ENCODE measurements at regions not wholly inside any gene's neighbourhood (a gene's known extent, or its start where the extent isn't known, plus 50 kb on each side); places are given as distances from the start of the nearest gene placed in this dataset.

GRCh38 chr9:16293610-16294009, 576.9 kb downstream of the BNC2 start (continued):
- TF ChIP-seq ZNF740 (CRISPR knock-in tag; IDR thresholded peaks at IDR 0.05) (no peak), ZNF740 (tag; IDR thresholded peaks at IDR 0.05) (no peak), FOS (IDR thresholded peaks at IDR 0.05; ENCODE audit: extremely low read depth, insufficient read length) (no peak), NUFIP1 (IDR thresholded peaks at IDR 0.05; ENCODE audit: partially characterized antibody) (no peak), ZNF217 (CRISPR knock-in tag; IDR thresholded peaks at IDR 0.05) (no peak), EWSR1 (IDR thresholded peaks at IDR 0.05; ENCODE audit: borderline replicate concordance, low read depth, partially characterized antibody) (no peak), PBX2 (CRISPR knock-in tag; IDR thresholded peaks at IDR 0.05; ENCODE audit: low read depth) (no peak), PBX2 (tag; conservative IDR thresholded peaks at IDR 0.05; ENCODE audit: low read depth) (no peak), ARID2 (IDR thresholded peaks at IDR 0.05) (no peak), CBFB (CRISPR knock-in tag; IDR thresholded peaks at IDR 0.05) (no peak), ZEB2 (IDR thresholded peaks at IDR 0.05) (no peak), ZNF583 (CRISPR knock-in tag; IDR thresholded peaks at IDR 0.05) (no peak)
- TF ChIP-seq, protein P1, sequence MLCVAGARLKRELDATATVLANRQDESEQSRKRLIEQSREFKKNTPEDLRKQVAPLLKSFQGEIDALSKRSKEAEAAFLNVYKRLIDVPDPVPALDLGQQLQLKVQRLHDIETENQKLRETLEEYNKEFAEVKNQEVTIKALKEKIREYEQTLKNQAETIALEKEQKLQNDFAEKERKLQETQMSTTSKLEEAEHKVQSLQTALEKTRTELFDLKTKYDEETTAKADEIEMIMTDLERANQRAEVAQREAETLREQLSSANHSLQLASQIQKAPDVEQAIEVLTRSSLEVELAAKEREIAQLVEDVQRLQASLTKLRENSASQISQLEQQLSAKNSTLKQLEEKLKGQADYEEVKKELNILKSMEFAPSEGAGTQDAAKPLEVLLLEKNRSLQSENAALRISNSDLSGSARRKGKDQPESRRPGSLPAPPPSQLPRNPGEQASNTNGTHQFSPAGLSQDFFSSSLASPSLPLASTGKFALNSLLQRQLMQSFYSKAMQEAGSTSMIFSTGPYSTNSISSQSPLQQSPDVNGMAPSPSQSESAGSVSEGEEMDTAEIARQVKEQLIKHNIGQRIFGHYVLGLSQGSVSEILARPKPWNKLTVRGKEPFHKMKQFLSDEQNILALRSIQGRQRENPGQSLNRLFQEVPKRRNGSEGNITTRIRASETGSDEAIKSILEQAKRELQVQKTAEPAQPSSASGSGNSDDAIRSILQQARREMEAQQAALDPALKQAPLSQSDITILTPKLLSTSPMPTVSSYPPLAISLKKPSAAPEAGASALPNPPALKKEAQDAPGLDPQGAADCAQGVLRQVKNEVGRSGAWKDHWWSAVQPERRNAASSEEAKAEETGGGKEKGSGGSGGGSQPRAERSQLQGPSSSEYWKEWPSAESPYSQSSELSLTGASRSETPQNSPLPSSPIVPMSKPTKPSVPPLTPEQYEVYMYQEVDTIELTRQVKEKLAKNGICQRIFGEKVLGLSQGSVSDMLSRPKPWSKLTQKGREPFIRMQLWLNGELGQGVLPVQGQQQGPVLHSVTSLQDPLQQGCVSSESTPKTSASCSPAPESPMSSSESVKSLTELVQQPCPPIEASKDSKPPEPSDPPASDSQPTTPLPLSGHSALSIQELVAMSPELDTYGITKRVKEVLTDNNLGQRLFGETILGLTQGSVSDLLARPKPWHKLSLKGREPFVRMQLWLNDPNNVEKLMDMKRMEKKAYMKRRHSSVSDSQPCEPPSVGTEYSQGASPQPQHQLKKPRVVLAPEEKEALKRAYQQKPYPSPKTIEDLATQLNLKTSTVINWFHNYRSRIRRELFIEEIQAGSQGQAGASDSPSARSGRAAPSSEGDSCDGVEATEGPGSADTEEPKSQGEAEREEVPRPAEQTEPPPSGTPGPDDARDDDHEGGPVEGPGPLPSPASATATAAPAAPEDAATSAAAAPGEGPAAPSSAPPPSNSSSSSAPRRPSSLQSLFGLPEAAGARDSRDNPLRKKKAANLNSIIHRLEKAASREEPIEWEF (CRISPR knock-in tag; IDR thresholded peaks at IDR 0.05): no peak
- TF ChIP-seq, protein P2, sequence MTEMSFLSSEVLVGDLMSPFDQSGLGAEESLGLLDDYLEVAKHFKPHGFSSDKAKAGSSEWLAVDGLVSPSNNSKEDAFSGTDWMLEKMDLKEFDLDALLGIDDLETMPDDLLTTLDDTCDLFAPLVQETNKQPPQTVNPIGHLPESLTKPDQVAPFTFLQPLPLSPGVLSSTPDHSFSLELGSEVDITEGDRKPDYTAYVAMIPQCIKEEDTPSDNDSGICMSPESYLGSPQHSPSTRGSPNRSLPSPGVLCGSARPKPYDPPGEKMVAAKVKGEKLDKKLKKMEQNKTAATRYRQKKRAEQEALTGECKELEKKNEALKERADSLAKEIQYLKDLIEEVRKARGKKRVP (CRISPR knock-in tag; IDR thresholded peaks at IDR 0.05): no peak

Data from K562 (cell line).